IPS-NIHi11 (cell line): ENCODE measurements at regions not wholly inside any gene's neighbourhood (a gene's known extent, or its start where the extent isn't known, plus 50 kb on each side); places are given as distances from the start of the nearest gene placed in this dataset.
"Not testable (repeated sequence)": the region's sequence is repeated elsewhere in the genome, so short reads cannot be mapped to it uniquely, and the experiment has no call there.

Source experiments
- DNase-seq: peaks from one replicate; pipeline ENCODE4 v3.0.0; 2012; ENCODE audit warnings: mixed read lengths, low spot score

- DNase-seq, result no peak
These were observed 65.2 kb downstream of the DMRT2 start for GRCh38 chr9:1115370-1115769.

DNA sequence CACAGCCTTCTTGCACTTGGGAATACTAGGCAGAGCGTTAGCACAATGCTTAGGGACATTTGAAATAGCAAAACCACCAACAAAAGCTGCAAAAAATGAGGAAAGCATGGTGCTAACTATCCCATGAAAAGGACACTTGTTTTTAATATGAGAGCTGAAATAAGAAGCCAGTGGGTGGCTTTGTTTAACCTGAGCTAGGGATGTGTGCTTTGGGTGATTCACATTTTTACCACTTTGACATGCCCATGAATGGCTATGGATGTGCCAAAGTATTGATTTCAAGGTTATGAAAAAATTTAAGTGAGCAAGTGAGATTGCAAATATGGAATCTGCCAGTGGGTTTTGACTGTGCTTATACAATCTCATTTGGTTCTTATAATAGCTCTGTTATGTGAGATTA, 67.3 kb downstream of the DMRT2 start:
- DNase-seq, result no peak

- DNase-seq, result no peak
These were observed 70.5 kb downstream of the DMRT2 start for GRCh38 chr9:1120500-1121165.

GRCh38 chr9:1125741-1126140, 75.6 kb downstream of the DMRT2 start:
- no peak for DNase-seq

DNA sequence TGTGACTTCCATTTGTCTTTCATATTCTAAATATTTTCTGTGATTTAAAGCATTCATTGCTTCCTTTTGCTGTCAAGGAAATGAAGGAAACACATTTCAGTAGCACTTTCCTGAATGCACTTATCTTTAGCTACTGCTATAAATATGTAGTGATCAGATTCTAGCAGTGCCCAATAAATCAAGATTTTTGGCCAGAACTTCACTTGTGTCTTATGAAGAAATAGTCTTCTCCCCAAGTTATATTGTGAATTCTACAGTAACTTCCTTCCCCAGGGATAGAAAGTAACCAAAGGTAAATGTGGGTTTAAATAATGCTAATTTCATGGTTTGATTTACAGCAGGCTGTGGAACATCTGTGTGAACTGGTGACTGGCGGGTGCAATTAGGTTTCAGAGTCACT, 77.9 kb downstream of the DMRT2 start:
- no peak for DNase-seq

GRCh38 chr9:1129382-1129781, 79.2 kb downstream of the DMRT2 start:
- DNase-seq, result peak; percentile 12

GRCh38 chr9:1140057-1140456, 89.9 kb downstream of the DMRT2 start:
- DNase-seq, result no peak

- no peak for DNase-seq
These were observed 101.5 kb downstream of the DMRT2 start for GRCh38 chr9:1151691-1152090.

DNA sequence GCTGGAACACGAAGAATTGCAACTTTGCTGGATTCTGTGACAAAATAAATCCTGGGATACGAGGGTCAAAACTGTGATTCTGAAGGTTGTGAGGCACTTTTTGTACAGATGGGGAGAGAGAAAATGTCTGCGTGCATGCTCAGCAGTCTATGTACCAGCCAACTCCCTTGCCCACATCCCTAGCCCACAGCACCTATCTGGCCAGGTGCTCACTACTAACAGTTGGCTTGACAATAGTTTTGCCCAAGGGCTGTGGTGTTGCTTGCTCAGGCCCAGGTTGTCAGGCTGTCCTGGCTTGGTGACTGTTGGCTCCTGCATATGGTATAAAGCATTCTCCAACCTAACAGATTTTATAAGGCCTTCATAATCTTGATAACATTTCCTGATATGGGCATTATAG, 102.0 kb downstream of the DMRT2 start:
- no peak for DNase-seq

- DNase-seq, result no peak
These were observed 104.6 kb downstream of the DMRT2 start for GRCh38 chr9:1154739-1155138.

- DNase-seq, result no peak
These were observed 105.4 kb downstream of the DMRT2 start for GRCh38 chr9:1155602-1156001.

DNA sequence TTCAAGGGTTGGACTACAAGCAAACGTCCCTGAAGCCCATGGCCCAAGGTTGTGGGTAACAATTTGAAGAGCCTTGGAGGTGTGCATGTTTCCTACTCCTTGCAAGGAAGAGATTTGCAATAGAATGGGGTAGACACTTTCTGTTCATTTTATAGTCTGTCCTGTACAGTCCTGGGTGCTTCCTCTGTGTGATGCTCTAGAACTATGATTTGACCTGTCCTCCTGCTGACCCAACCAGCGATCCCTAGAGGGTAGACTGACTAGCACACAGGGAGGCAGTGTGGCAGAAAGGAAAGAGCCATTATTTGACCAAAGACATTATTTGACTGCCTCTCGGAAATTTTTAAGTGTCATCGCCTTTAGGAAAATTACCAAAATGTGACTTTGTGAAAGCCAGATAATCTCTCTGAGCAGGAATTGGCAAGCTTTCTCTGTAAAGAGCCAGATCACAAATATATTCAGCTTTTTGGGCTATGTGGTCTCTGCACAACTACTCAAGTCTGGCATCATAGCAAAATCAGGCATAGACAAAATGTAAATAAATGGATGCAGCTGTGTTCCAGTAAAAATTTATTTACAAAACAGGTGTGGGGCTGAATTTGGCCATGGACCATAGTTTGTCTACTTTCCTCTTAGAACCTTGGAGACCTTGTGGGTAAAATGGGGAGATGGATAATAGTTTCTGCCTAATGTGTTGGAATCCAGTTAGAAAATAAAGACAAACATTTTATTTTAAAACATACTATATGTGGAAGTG, 106.8 kb downstream of the DMRT2 start:
- no peak for DNase-seq

DNA sequence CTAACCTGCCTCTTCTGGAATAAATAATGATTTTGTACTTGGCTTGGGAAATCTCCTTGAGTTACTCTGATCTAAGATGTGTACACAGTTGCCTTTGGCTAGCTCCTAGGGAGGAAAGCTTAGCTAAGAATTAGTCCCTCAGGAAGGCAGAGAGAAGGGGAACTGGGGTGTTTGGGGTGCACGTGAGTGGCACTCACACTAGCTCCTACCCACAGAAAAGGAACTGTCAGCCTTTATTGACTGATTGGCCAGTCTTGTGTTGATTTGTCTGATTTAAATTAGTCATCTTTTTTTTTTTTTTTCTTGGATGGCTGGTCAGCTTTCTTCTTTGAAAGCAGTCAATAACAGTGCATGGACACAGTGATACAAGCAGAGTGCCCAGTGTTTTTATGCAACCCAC, 107.7 kb downstream of the DMRT2 start:
- DNase-seq, result no peak

DNA sequence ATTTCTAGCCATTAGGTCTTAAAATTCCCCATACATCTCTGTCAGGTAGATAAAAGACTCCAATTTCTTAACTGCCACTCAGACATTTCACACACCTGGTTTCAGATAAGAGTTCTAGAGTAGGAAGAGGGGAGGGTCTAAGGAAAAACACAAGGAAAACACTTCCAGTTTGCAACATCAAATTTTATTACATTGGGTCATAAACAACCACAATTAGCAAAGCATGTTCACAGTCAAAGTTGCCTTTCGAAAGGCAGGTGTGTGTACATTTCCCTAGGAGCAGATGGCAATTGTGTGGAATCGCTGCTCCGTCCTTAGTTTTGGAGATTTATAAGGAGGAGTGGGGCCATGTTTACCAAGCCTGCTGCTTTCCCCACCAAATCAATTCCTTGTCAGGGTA, 120.8 kb downstream of the DMRT2 start:
- DNase-seq, result no peak

- DNase-seq, result no peak
These were observed 121.4 kb downstream of the DMRT2 start for GRCh38 chr9:1171546-1171945.

- no peak for DNase-seq
These were observed 123.1 kb downstream of the DMRT2 start for GRCh38 chr9:1173211-1173610.

DNA sequence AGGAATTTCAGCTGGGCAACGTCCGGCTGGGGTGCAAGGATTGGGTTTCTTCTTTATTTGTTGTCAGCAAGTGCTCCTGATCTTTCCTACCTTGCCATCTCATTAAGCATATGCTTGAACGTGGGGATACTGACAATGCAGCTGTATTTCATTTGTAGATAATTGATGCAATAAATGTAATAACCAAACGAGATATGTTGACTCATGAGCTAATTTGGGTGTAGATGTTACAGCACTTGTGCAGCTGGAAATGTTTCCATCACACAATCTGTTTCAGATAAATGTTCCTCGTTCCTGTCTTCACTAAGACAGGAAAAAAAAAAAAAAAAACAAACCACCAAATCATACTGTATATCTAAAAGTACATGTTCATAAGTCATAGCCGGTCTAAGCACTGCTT, 123.8 kb downstream of the DMRT2 start:
- no peak for DNase-seq

DNA sequence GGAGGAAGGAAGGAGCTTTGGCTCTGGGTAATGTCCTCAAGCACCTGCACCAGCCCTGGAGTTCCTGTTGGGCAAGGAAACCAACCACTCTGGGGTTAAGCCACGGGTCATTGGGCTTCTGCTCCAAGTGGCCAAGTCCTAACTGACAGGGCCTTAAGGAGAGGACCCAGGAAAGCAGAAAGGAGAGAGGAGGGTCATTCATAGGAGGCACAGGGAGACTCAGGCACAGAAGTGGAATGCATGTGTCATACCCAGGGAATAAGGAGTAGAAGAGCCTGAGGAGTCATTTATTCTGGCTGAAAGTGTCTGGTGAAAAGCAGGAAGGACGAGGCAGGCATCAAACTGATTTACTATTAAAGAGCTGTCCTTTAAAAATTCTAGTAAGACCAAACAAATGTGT, 129.2 kb downstream of the DMRT2 start:
- no peak for DNase-seq

DNA sequence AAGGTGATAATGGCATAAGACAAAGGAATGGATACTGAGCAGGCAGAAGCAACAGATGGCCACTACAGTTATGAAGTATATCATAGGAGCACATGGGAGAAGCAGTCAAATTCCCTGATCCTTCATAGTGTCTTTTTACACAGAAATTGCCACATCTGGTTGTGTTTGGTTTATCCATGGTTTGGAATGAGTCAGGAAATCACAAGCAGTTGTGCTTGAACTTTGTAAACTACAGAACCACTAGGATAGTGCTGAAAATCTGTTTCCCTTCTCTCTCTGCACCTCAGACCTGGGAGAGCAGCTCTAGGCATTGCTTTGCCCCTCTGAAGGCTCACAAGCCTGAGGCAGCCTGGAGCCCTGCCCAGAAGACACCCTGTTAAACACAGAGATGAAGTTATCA, 134.0 kb downstream of the DMRT2 start:
- no peak for DNase-seq

- DNase-seq, result not testable (repeated sequence)
These were observed 137.0 kb downstream of the DMRT2 start for GRCh38 chr9:1187137-1187536.

- not testable (repeated sequence) for DNase-seq
These were observed 145.5 kb downstream of the DMRT2 start for GRCh38 chr9:1195636-1196035.

GRCh38 chr9:1198085-1198484, 147.9 kb downstream of the DMRT2 start:
- DNase-seq, result no peak

DNA sequence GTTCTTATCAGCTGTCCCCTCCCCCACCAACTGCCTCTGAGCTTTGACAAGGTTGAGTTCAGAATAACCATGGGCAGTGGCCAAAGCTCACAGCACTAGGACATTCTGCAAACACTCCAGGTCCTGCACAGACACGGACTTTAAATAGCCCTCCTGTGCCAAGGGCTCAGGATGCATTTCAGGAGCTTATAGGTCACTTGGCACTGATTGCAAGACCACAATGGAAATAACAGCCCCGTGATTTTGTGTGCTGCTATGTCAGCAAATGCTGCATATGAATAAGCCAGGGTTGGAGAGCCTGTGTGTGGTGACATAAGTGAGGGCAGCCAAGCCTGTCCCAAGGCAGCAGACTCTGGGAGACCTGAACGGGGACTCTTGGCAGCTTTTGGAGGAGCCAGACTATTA, 150.7 kb downstream of the DMRT2 start:
- DNase-seq, result no peak

DNA sequence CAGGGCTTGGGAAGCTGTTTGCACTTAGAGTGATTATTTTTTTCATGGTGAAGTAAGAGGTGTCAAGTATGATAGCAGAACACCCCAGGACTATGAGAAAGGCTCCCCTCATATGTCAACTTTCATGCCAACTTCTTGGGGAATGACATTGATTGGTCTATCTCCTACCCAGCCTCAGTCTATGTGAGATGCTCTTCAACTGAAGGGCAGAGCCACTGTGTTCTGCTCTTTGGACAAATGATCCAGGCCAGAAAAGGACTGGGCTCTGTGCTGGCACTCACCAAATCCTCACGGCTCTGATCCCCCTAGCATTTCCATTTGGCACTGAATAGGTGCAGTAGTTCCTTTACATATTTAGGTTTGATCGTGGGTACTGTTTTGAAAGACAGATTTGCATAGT, 151.1 kb downstream of the DMRT2 start:
- DNase-seq, result no peak
